A549 (cell line): ENCODE measurements at regions not wholly inside any gene's neighbourhood (a gene's known extent, or its start where the extent isn't known, plus 50 kb on each side); places are given as distances from the start of the nearest gene placed in this dataset.

Experiments
- ATAC-seq, 2 experiments: fragments of 200-7000 bp in 1 of 2; fragments of >200 bp in 1 of 2; cut with Nextera tagmentation in 1 of 2; cut with Tn5 transposase in 1 of 2; 3 replicates each; pipeline versions ENCODE4 v1.8.0 to v1.9.1; 2018 to 2020; ENCODE audit warnings: mild to moderate bottlenecking in 1 of 2, moderate library complexity in 1 of 2
- CTCF ChIA-PET: fragments of 300-600 bp; sonication (Branson Sonifier 250); formaldehyde crosslinking; extraction: SDS; loops from one replicate; lab custom pipeline; 2021; ENCODE audit warnings: antibody characterized with exemption, inconsistent platforms; lab: Yijun Ruan, JAX
- POLR2A ChIA-PET: fragments of 350-600 bp; formaldehyde crosslinking; extraction: SDS; loops from one replicate; lab custom pipeline; 2021; ENCODE audit warnings: antibody characterized with exemption, inconsistent platforms; lab: Yijun Ruan, JAX
- DNase-seq, 2 experiments: peaks; one replicate each; pipeline versions ENCODE4 v3.0.0 to v3.0.0-alpha.2; 2011 to 2016; ENCODE audit warnings: low read depth in 1 of 2, low spot score in 1 of 2
- FAIRE-seq: peaks from 2 replicates; lab custom pipeline; 2011; peaks lifted over from hg19 to GRCh38; lab: Jason Lieb, UNC
- H3K27ac ChIP-seq, 2 experiments: fragments of >200 bp; sonication (Bioruptor Twin); formaldehyde crosslinking; 3 replicates each; pipeline ENCODE4 v1.5.1; 2016 to 2017
- H3K4me1 ChIP-seq: fragments of >200 bp; sonication (Bioruptor Twin); formaldehyde crosslinking; 3 replicates; pipeline ENCODE4 v1.6.1; 2016
- H3K4me2 ChIP-seq: fragments of >200 bp; sonication (Bioruptor Twin); formaldehyde crosslinking; 3 replicates; pipeline ENCODE4 v1.6.1; 2016
- H3K4me3 ChIP-seq: fragments of >200 bp; sonication (Bioruptor Twin); formaldehyde crosslinking; 3 replicates; pipeline ENCODE4 v1.5.1; 2016
- H3K9me3 ChIP-seq: fragments of >200 bp; sonication (Bioruptor Twin); formaldehyde crosslinking; 3 replicates; pipeline ENCODE4 v1.6.1; 2016
- CBX2 ChIP-seq: fragments of 200-600 bp; sonication (generic); IDR thresholded peaks from 2 replicates; pipeline ENCODE4 v1.6.1; 2016; ENCODE audit warnings: low read depth, mild to moderate bottlenecking, borderline replicate concordance
- CBX8 ChIP-seq: fragments of 200-600 bp; sonication (generic); IDR thresholded peaks from 2 replicates; pipeline ENCODE4 v1.6.1; 2016
- CHD2 ChIP-seq: fragments of 150-350 bp; IDR thresholded peaks from 2 replicates; pipeline ENCODE4 v1.6.1; 2014; ENCODE audit warnings: low read length; ENCODE audit not compliant: partially characterized antibody
- CTCF ChIP-seq: fragments of >200 bp; sonication (Bioruptor Twin); formaldehyde crosslinking; IDR thresholded peaks from 3 replicates; pipeline ENCODE4 v1.5.1; 2016
- EHF ChIP-seq: fragments of 250-450 bp; sonication (Bioruptor Pico); IDR thresholded peaks from 2 replicates; pipeline ENCODE4 v1.5.0; 2020; ENCODE audit warnings: mild to moderate bottlenecking
- EHMT2 ChIP-seq: fragments of 200-600 bp; sonication (generic); IDR thresholded peaks from 2 replicates; pipeline ENCODE4 v1.6.1; 2016; ENCODE audit warnings: antibody characterized with exemption, low read depth, mild to moderate bottlenecking, moderate library complexity
- ESRRA ChIP-seq: fragments of 150-350 bp; IDR thresholded peaks from 2 replicates; pipeline ENCODE4 v1.6.1; 2014; ENCODE audit warnings: mild to moderate bottlenecking, low read length, borderline replicate concordance
- FOSL2 ChIP-seq, 2 experiments: fragments of 450-650 bp in 1 of 2; fragments of >200 bp in 1 of 2; sonication (Bioruptor Twin) in 1 of 2; formaldehyde crosslinking; IDR thresholded peaks; 2 replicates each; pipeline versions ENCODE4 v1.5.0 to v1.6.1; 2016 to 2020; ENCODE audit warnings: mild to moderate bottlenecking in 1 of 2, moderate library complexity in 1 of 2
- FOXS1 ChIP-seq: fragments of 250-450 bp; sonication (Bioruptor Pico); IDR thresholded peaks from 2 replicates; pipeline ENCODE4 v1.5.0; 2020; ENCODE audit warnings: mild to moderate bottlenecking, moderate library complexity
- GATA3 ChIP-seq: IDR thresholded peaks from 2 replicates; pipeline ENCODE4 v1.6.1; 2012; ENCODE audit warnings: borderline replicate concordance
- HOXA7 ChIP-seq: fragments of 250-450 bp; sonication (Bioruptor Pico); IDR thresholded peaks from 2 replicates; pipeline ENCODE4 v1.5.0; 2020; ENCODE audit warnings: mild to moderate bottlenecking, moderate library complexity
- JUNB ChIP-seq: fragments of >200 bp; sonication (Bioruptor Twin); formaldehyde crosslinking; IDR thresholded peaks from 2 replicates; pipeline ENCODE4 v1.6.1; 2016
- KDM1A ChIP-seq: fragments of 200-600 bp; sonication (generic); IDR thresholded peaks from 2 replicates; pipeline ENCODE4 v1.6.1; 2016; ENCODE audit warnings: low read depth, mild to moderate bottlenecking
- KDM5A ChIP-seq: fragments of 200-600 bp; sonication (generic); IDR thresholded peaks from 2 replicates; pipeline ENCODE4 v1.6.1; 2016; ENCODE audit warnings: antibody characterized with exemption, mild to moderate bottlenecking
- MAFK ChIP-seq: fragments of 450-650 bp; IDR thresholded peaks from 2 replicates; pipeline ENCODE4 v1.6.1; 2014; ENCODE audit not compliant: partially characterized antibody
- POLR2A ChIP-seq: IDR thresholded peaks from 2 replicates; pipeline ENCODE4 v1.6.1; 2012; ENCODE audit warnings: mild to moderate bottlenecking, low read length
- POLR2AphosphoS2 ChIP-seq: conservative IDR thresholded peaks from 2 replicates; pipeline ENCODE4 v1.6.1; 2012; ENCODE audit warnings: low read length, improper control_type of control experiment, inconsistent platforms
- RARB ChIP-seq: fragments of 250-450 bp; sonication (Bioruptor Pico); IDR thresholded peaks from 2 replicates; pipeline ENCODE4 v1.8.0; 2021; ENCODE audit warnings: mild to moderate bottlenecking, moderate library complexity
- RCOR1 ChIP-seq: fragments of 150-350 bp; IDR thresholded peaks from 2 replicates; pipeline ENCODE4 v1.6.1; 2014; ENCODE audit warnings: antibody characterized with exemption, low read length, low read depth
- RNF2 ChIP-seq: fragments of 200-600 bp; sonication (generic); IDR thresholded peaks from 2 replicates; pipeline ENCODE4 v1.6.1; 2016; ENCODE audit warnings: low read depth, mild to moderate bottlenecking, antibody characterized with exemption, moderate library complexity, borderline replicate concordance
- TFCP2L1 ChIP-seq: fragments of 250-450 bp; sonication (Bioruptor Pico); IDR thresholded peaks from 2 replicates; pipeline ENCODE4 v1.5.0; 2021; ENCODE audit warnings: mild to moderate bottlenecking
- ZFP36 ChIP-seq: fragments of 450-650 bp; IDR thresholded peaks from 2 replicates; pipeline ENCODE4 v1.6.1; 2014; ENCODE audit warnings: borderline replicate concordance; ENCODE audit not compliant: partially characterized antibody
- ZNF302 ChIP-seq: fragments of 250-450 bp; sonication (Bioruptor Pico); IDR thresholded peaks from 2 replicates; pipeline ENCODE4 v1.9.0; 2021; ENCODE audit warnings: inconsistent platforms, mild to moderate bottlenecking, moderate library complexity
- WGBS: methylation state at CpG from one replicate; pipeline ENCODE4 v1.1.6; 2017; ENCODE audit errors: missing lambda C conversion rate; 5-methylcytosine and 5-hydroxymethylcytosine counted together
- TF ChIP-seq, protein P1 (sequence below): fragments of >200 bp; sonication (Bioruptor Twin); formaldehyde crosslinking; IDR thresholded peaks from 3 replicates; pipeline ENCODE4 v1.6.1; 2016
- TF ChIP-seq, protein P2 (sequence below): fragments of 150-350 bp; IDR thresholded peaks from 2 replicates; pipeline ENCODE4 v1.6.1; 2014; ENCODE audit warnings: low read depth, mild to moderate bottlenecking, low read length
- TF ChIP-seq, protein P3 (sequence below): fragments of 250-450 bp; sonication (Bioruptor Pico); IDR thresholded peaks from 2 replicates; pipeline ENCODE4 v1.5.0; 2021; ENCODE audit warnings: mild to moderate bottlenecking, moderate library complexity, borderline replicate concordance
- TF ChIP-seq, protein P4 (sequence below): IDR thresholded peaks from 2 replicates; pipeline ENCODE4 v1.6.1; 2012
- TF ChIP-seq, protein P5 (sequence below): fragments of >200 bp; sonication (Bioruptor Twin); formaldehyde crosslinking; IDR thresholded peaks from 2 replicates; pipeline ENCODE4 v1.6.1; 2016

GRCh38 chr2:216950547-216950946 lies 90.7 kb upstream of the TNP1 start (continued):
- TF ChIP-seq ESRRA = no peak
- no peak for TF ChIP-seq ZFP36
- TF ChIP-seq POLR2A = no peak
- TF ChIP-seq EHF (CRISPR knock-in tag) = no peak
- no peak for TF ChIP-seq CHD2

GRCh38 chr2:216949700-216950413 lies 90.0 kb upstream of the TNP1 start:
- FAIRE-seq (no peak), DNase-seq (no peak), ATAC-seq (no peak)
- ChIA-PET POLR2A (no interaction called here), CTCF (no interaction called here)
- no peak overlapping the region for H3K27ac ChIP-seq
- no peak for TF ChIP-seq CBX8
- TF ChIP-seq, protein P1, sequence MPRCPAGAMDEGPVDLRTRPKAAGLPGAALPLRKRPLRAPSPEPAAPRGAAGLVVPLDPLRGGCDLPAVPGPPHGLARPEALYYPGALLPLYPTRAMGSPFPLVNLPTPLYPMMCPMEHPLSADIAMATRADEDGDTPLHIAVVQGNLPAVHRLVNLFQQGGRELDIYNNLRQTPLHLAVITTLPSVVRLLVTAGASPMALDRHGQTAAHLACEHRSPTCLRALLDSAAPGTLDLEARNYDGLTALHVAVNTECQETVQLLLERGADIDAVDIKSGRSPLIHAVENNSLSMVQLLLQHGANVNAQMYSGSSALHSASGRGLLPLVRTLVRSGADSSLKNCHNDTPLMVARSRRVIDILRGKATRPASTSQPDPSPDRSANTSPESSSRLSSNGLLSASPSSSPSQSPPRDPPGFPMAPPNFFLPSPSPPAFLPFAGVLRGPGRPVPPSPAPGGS = no peak
- no peak for TF ChIP-seq HOXA7 (CRISPR knock-in tag)
- no peak for TF ChIP-seq RARB
- no peak for TF ChIP-seq KDM1A
- TF ChIP-seq, protein P2, sequence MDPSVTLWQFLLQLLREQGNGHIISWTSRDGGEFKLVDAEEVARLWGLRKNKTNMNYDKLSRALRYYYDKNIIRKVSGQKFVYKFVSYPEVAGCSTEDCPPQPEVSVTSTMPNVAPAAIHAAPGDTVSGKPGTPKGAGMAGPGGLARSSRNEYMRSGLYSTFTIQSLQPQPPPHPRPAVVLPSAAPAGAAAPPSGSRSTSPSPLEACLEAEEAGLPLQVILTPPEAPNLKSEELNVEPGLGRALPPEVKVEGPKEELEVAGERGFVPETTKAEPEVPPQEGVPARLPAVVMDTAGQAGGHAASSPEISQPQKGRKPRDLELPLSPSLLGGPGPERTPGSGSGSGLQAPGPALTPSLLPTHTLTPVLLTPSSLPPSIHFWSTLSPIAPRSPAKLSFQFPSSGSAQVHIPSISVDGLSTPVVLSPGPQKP = no peak
- TF ChIP-seq CTCF = no peak
- TF ChIP-seq EHF (CRISPR knock-in tag) = no peak
- TF ChIP-seq, protein P3, sequence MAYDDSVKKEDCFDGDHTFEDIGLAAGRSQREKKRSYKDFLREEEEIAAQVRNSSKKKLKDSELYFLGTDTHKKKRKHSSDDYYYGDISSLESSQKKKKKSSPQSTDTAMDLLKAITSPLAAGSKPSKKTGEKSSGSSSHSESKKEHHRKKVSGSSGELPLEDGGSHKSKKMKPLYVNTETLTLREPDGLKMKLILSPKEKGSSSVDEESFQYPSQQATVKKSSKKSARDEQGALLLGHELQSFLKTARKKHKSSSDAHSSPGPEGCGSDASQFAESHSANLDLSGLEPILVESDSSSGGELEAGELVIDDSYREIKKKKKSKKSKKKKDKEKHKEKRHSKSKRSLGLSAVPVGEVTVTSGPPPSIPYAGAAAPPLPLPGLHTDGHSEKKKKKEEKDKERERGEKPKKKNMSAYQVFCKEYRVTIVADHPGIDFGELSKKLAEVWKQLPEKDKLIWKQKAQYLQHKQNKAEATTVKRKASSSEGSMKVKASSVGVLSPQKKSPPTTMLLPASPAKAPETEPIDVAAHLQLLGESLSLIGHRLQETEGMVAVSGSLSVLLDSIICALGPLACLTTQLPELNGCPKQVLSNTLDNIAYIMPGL = no peak
- no peak for TF ChIP-seq EHMT2
- no peak for TF ChIP-seq ZNF302 (CRISPR knock-in tag)
- TF ChIP-seq, protein P4, sequence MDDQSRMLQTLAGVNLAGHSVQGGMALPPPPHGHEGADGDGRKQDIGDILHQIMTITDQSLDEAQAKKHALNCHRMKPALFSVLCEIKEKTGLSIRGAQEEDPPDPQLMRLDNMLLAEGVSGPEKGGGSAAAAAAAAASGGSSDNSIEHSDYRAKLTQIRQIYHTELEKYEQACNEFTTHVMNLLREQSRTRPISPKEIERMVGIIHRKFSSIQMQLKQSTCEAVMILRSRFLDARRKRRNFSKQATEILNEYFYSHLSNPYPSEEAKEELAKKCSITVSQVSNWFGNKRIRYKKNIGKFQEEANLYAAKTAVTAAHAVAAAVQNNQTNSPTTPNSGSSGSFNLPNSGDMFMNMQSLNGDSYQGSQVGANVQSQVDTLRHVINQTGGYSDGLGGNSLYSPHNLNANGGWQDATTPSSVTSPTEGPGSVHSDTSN = no peak
- no peaks in the 10 kb centered on the region for H3K4me1 ChIP-seq
- no peaks in the 10 kb centered on the region; the same call in 2 of the 3 replicates for H3K9me3 ChIP-seq
- 52% methylated on average over 9 of the region's 12 CpGs for WGBS
- H3K4me3 ChIP-seq = no peak overlapping the region
- no peak overlapping the region for H3K4me2 ChIP-seq

- Histone ChIP-seq H3K27ac (no peak overlapping the region), H3K4me2 (no peak overlapping the region), H3K4me1 (no peaks in the 10 kb centered on the region), H3K4me3 (no peak overlapping the region), H3K9me3 (no peaks in the 10 kb centered on the region)
- no peak for FAIRE-seq
- DNase-seq = no peak
- POLR2A ChIA-PET = no interaction called here
- CTCF ChIA-PET = interaction anchor here (0.7 to 1.0 kb wide), 2 partner anchors 12 to 766 kb away, joined by 3 read pairs; no protein-coding TSS in a partner anchor
- ATAC-seq = no peak
- WGBS = 24% methylated on average over 4 of the region's 4 CpGs
- TF ChIP-seq KDM5A = no peak
- no peak for TF ChIP-seq RCOR1
- TF ChIP-seq JUNB = no peak
- no peak for TF ChIP-seq FOXS1 (CRISPR knock-in tag)
- no peak for TF ChIP-seq FOSL2 (IDR thresholded peaks at IDR 0.05)
- no peak for TF ChIP-seq FOSL2 (CRISPR knock-in tag; IDR thresholded peaks at IDR 0.05)
- TF ChIP-seq POLR2AphosphoS2 = no peak
- TF ChIP-seq CBX2 = no peak
- no peak for TF ChIP-seq ZFP36
- no peak for TF ChIP-seq MAFK
- TF ChIP-seq GATA3 = no peak
- TF ChIP-seq RNF2 = no peak
- no peak for TF ChIP-seq TFCP2L1 (CRISPR knock-in tag)
- TF ChIP-seq, protein P5, sequence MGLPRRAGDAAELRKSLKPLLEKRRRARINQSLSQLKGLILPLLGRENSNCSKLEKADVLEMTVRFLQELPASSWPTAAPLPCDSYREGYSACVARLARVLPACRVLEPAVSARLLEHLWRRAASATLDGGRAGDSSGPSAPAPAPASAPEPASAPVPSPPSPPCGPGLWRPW = no peak
Observed at GRCh38 chr2:216947055-216947454, 87.2 kb upstream of the TNP1 start.
